GM12872 (cell line): ENCODE measurements at regions not wholly inside any gene's neighbourhood (a gene's known extent, or its start where the extent isn't known, plus 50 kb on each side); places are given as distances from the start of the nearest gene placed in this dataset.
A peak's percentile ranks its signal among the peaks of the same experiment; 100 is the strongest.

Experiments
- TF ChIP-seq, protein P1 (sequence below): IDR thresholded peaks from 3 replicates; pipeline ENCODE4 v1.5.1; 2011; ENCODE audit warnings: low read depth, mild to moderate bottlenecking, low read length, moderate library complexity; ENCODE audit not compliant: insufficient read depth

DNA sequence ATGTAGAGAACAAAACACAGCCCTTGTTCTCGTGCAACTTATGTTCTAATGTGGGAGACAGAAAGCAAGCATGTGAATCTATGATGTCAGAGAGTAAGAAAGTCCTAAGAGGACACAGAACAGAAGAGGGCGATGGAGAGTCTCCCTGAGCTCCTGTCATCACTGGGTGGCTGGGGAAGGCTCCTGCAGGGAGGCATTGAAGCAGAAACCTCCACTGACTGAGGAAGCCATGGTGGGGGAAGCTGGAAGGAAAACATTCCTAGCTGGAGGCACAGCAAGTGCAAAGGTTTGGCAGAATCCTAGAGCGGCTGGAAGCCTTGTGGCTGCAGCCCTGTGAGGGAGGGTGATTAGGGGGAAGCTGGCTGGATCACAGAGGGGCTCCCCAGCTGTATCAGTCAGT lies 248.0 kb downstream of the CDH26 start:
- TF ChIP-seq, protein P1, sequence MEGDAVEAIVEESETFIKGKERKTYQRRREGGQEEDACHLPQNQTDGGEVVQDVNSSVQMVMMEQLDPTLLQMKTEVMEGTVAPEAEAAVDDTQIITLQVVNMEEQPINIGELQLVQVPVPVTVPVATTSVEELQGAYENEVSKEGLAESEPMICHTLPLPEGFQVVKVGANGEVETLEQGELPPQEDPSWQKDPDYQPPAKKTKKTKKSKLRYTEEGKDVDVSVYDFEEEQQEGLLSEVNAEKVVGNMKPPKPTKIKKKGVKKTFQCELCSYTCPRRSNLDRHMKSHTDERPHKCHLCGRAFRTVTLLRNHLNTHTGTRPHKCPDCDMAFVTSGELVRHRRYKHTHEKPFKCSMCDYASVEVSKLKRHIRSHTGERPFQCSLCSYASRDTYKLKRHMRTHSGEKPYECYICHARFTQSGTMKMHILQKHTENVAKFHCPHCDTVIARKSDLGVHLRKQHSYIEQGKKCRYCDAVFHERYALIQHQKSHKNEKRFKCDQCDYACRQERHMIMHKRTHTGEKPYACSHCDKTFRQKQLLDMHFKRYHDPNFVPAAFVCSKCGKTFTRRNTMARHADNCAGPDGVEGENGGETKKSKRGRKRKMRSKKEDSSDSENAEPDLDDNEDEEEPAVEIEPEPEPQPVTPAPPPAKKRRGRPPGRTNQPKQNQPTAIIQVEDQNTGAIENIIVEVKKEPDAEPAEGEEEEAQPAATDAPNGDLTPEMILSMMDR = no peak

DNA sequence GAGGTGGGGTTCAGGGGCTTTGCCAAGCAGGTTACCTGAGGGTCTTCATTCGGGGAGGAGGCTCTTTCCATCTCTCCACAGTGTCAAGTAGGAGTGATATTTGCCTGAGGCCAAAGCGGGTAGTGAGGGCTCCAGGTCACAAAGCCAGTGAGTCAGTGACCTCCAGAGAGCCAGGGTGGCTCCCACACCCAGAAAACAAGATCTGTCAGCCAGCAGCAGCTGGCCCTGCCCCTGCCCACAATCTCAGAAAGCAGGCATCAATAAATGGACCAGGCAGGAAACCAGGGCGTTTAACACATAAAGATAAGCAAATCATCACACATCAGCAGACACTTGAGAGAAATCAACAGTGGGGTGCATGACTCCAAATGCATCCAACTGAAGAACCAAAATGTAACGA lies 250.8 kb downstream of the CDH26 start:
- TF ChIP-seq, protein P1 = no peak

DNA sequence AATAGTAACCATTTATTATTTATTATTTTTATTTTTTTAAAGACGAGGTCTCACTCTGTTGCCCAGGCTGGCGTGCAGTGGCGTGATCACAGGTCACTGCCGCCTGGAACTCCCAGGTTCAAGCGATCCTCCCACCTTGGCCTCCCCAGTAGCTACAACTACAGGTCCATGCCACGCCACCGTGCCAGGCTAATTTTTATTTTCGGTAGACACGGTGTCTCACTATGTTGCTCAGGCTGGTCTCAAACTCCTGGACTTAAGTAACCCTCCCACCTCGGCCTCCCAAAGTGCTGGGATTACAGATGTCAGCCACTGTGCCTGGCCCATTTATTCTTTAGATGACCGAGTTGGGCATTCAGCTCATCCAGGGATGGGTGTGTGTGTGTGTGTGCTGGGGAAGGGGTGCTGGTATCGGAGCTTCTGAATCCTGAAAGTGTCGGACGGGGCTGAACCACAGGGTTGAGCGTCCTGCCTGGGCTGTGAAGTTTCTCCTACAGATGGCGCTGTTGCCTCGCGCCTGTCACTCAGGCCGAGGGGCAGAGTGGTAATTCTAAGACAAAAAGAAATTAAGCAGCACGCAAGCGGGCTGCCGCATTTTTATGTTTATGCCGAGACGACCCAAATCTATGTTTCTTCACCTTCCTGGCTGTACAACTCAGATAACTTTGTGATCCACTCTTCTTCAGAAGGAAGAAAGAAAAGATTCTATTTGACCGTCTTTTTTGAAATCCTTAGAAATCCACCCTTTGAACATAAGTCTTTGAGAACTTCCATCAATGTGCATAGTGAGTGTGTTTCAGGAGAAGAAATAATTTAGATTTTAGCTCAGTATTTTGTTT lies 252.8 kb downstream of the CDH26 start:
- TF ChIP-seq, protein P1 = peak; percentile 67

DNA sequence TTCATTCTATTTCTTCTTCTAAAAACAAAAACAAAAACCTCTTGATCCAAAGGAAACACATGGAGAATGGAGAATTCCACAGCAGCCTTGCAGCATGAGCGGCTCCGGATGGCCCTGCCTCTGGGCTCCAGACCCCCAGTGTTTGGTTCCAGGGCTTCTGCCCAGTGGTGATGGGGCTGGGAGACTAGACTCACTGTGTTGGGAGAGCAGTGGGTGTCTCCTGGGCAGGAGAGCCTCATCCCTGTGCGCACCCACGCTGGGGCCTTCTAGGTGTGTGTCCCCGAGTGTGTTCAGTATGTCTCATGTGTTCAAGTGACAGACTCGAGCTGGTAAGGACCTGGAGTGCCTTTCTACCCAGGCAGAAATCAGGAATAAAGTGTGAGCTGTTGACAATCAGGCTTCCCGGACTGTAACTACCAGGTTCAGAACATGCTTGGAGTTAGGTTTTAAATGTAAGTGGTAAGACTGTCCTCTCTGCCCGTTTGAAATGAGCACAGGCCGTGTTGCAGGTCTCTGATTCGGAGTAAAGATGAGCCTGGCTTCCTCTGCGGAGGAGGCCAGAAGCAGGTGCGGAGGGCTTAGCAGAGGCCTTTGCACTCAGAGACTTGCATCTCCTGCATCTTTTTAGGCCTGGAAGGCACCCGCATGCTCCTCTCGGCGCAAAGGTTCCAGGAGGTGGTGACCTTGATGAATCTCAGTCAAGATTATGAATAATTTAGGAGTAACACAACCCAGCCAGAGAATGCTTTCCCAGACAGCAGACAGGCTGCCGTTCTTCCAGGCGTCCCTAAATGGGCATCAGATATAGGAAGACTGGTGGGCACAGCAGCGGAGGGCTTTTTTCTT lies 253.6 kb downstream of the CDH26 start:
- TF ChIP-seq, protein P1 = no peak

DNA sequence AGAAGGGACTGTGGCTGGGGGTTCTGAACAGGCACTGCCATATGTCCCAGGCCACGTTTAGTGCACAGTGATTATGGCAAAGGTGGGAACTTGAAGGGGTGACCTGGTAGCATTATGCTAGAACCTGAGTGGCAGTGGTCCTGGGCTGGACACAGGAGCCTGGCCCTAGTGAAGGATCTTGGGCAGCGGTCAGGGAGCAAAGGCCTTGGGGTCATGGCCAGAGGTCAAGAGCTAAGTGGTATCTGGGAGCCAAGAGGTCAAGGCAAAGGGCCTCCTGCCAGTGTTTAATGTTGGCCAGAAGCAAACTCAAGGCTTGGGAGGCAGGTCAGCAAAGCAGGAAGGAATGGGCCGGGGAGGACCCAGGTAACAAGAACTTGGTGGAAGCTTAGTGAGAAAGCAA lies 254.5 kb downstream of the CDH26 start:
- TF ChIP-seq, protein P1 = no peak

DNA sequence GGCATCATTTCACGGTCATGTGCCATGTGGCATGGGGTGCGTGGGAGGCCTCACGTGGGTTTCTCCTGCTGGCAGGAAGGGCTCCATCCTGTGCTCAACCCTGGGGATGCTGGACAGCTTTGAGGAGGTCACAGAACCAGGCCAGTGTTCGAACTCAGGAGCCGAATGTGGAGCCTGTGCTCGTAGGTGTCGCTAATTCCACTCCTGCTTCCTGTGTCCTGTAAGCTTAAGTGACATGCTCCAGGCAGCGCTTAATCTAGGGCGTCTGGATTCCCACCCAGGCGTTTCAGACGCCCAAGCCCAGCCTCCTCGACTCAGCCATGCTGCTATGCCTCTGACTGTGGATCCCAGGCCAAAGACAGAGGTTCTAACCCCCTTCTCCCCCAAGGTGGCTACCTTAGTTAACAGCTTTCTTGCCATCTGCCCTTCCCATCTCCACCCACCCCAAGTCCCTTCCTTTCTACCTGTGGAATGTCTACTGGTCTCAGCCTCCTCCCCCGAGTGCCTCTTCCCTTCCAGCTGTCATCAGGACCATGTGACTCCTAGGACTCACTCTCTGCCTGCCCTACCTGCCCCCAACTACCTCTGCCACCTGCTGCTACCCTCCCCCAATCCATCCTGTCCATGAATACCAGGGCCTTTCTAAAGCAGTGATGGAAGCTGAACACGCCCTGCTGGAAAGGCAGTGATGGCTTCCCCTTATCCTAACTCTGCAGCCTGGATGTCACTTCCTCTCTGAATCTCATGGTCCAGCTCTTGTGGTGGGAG lies 255.1 kb downstream of the CDH26 start:
- TF ChIP-seq, protein P1 = no peak
